Erythroblast (primary cell): ENCODE measurements at regions not wholly inside any gene's neighbourhood (a gene's known extent, or its start where the extent isn't known, plus 50 kb on each side); places are given as distances from the start of the nearest gene placed in this dataset.

Source experiments
- GATA1 ChIP-seq: IDR thresholded peaks from 2 replicates; pipeline ENCODE4 v1.6.1; 2011; ENCODE audit warnings: low read depth, mild to moderate bottlenecking, control low read depth, low read length, moderate library complexity
- POLR2A ChIP-seq: IDR thresholded peaks from 2 replicates; pipeline ENCODE4 v1.6.1; 2011; ENCODE audit warnings: mild to moderate bottlenecking, low read length

DNA sequence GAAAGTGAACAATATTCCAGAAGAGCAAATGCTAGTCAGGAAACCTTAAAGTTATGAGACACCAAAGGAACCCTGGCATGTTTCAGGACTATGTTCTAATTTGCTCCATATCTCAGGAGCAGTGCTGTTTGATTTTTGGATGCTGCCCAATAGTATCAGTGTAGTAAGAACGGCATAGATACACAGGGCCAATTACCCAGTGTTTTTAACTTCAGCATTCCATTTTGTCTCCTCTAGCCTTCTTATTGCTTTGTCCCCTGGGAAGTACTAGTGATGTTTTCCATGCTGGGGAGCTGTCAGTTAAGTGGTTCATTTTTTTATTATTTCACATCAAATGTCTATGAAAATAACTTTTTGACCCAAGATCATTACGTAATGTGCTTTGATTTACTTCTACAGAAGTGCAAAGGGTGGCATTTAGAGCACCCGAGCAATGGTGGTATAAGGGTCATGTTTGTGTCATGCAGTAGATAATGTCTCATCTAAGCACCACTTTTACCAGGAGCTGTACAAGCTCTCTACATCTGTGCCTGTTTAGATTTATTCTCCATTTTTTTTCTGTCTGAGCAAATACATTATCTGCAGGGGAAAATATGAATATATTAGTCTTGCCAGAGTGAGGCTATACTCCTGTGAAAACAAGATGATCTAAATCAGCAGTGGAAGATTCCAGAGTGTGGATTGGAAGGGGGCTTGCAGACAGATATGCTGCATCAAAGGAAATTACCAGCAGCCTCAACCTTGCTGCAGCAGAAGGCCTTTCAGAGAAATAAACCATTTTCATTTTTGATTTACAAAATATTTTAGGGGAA is 198.8 kb upstream of the OPRM1 start:
- TF ChIP-seq POLR2A (no peak), GATA1 (no peak)
